HL-60 (cell line): ENCODE measurements at regions not wholly inside any gene's neighbourhood (a gene's known extent, or its start where the extent isn't known, plus 50 kb on each side); places are given as distances from the start of the nearest gene placed in this dataset.

Experiments used
- DNase-seq, 2 experiments: peaks; one replicate each; pipeline ENCODE4 v3.0.0-alpha.2; 2010 to 2020; ENCODE audit warnings: low read depth in 1 of 2, low spot score in 1 of 2
- H3K27ac ChIP-seq: fragments of 250-450 bp; sonication (Bioruptor Pico); replicated peaks from 2 replicates; pipeline ENCODE4 v1.5.1; 2020; ENCODE audit warnings: mild to moderate bottlenecking, moderate library complexity
- H3K27me3 ChIP-seq: fragments of 250-450 bp; sonication (Bioruptor Pico); 2 replicates; pipeline ENCODE4 v1.5.1; 2021; ENCODE audit warnings: mild to moderate bottlenecking, moderate library complexity; ENCODE audit not compliant: insufficient read depth, poor library complexity, severe bottlenecking
- H3K4me3 ChIP-seq: replicated peaks from 2 replicates; pipeline ENCODE4 v1.5.1; 2011; ENCODE audit warnings: mild to moderate bottlenecking, control low read depth, low read length; ENCODE audit not compliant: insufficient read depth
- CTCF ChIP-seq: IDR thresholded peaks from one replicate; pipeline ENCODE4 v1.5.1; 2011; ENCODE audit warnings: low read length, control low read depth, inconsistent platforms; ENCODE audit not compliant: insufficient read depth
- GABPA ChIP-seq: IDR thresholded peaks from 2 replicates; pipeline ENCODE4 v1.6.1; 2012; ENCODE audit warnings: low read depth
- POLR2AphosphoS5 ChIP-seq: IDR thresholded peaks from 2 replicates; pipeline ENCODE4 v1.6.1; 2012; ENCODE audit warnings: low read depth
- SPI1 ChIP-seq: IDR thresholded peaks from 2 replicates; pipeline ENCODE4 v1.6.1; 2012; ENCODE audit warnings: low read depth, mild to moderate bottlenecking, borderline replicate concordance
- TF ChIP-seq, protein P1 (sequence below): IDR thresholded peaks from 2 replicates; pipeline ENCODE4 v1.6.1; 2012; ENCODE audit warnings: low read depth; ENCODE audit not compliant: insufficient replicate concordance

DNA sequence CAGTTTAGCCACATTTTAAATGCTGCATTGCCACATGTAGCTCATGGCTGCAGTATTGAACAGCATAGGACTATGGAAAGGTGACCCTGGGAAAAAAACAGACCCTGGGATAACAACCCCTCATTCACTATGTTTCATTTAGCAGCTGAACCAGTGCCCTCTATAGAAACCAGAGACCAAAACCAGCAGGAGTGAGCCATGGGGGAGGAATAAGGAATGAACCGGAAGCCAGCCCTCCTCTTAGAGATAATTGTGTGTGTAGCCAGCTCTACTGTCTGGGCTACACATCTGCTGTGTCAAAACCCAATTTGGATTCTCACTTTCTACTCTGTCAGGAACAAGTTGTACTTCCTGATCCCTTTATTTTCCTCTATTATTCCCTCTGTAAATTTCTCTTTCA is 158.5 kb upstream of the S100G start:
- no peaks in the 10 kb centered on the region for H3K27me3 ChIP-seq
- no peak overlapping the region for H3K4me3 ChIP-seq
- H3K27ac ChIP-seq: no peak overlapping the region
- TF ChIP-seq CTCF (no peak), POLR2AphosphoS5 (no peak), GABPA (no peak), SPI1 (no peak)
- TF ChIP-seq, protein P1, sequence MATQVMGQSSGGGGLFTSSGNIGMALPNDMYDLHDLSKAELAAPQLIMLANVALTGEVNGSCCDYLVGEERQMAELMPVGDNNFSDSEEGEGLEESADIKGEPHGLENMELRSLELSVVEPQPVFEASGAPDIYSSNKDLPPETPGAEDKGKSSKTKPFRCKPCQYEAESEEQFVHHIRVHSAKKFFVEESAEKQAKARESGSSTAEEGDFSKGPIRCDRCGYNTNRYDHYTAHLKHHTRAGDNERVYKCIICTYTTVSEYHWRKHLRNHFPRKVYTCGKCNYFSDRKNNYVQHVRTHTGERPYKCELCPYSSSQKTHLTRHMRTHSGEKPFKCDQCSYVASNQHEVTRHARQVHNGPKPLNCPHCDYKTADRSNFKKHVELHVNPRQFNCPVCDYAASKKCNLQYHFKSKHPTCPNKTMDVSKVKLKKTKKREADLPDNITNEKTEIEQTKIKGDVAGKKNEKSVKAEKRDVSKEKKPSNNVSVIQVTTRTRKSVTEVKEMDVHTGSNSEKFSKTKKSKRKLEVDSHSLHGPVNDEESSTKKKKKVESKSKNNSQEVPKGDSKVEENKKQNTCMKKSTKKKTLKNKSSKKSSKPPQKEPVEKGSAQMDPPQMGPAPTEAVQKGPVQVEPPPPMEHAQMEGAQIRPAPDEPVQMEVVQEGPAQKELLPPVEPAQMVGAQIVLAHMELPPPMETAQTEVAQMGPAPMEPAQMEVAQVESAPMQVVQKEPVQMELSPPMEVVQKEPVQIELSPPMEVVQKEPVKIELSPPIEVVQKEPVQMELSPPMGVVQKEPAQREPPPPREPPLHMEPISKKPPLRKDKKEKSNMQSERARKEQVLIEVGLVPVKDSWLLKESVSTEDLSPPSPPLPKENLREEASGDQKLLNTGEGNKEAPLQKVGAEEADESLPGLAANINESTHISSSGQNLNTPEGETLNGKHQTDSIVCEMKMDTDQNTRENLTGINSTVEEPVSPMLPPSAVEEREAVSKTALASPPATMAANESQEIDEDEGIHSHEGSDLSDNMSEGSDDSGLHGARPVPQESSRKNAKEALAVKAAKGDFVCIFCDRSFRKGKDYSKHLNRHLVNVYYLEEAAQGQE: no peak
- no peak for DNase-seq

GRCh38 chrX:16496175-16496574 is 153.8 kb upstream of the S100G start:
- DNase-seq: no peak
- no peak for TF ChIP-seq SPI1
- no peak for TF ChIP-seq POLR2AphosphoS5
- TF ChIP-seq CTCF: no peak
- TF ChIP-seq, protein P1: no peak
- no peak for TF ChIP-seq GABPA
- Histone ChIP-seq H3K4me3 (no peak overlapping the region), H3K27ac (no peak overlapping the region), H3K27me3 (no peaks in the 10 kb centered on the region)

DNA sequence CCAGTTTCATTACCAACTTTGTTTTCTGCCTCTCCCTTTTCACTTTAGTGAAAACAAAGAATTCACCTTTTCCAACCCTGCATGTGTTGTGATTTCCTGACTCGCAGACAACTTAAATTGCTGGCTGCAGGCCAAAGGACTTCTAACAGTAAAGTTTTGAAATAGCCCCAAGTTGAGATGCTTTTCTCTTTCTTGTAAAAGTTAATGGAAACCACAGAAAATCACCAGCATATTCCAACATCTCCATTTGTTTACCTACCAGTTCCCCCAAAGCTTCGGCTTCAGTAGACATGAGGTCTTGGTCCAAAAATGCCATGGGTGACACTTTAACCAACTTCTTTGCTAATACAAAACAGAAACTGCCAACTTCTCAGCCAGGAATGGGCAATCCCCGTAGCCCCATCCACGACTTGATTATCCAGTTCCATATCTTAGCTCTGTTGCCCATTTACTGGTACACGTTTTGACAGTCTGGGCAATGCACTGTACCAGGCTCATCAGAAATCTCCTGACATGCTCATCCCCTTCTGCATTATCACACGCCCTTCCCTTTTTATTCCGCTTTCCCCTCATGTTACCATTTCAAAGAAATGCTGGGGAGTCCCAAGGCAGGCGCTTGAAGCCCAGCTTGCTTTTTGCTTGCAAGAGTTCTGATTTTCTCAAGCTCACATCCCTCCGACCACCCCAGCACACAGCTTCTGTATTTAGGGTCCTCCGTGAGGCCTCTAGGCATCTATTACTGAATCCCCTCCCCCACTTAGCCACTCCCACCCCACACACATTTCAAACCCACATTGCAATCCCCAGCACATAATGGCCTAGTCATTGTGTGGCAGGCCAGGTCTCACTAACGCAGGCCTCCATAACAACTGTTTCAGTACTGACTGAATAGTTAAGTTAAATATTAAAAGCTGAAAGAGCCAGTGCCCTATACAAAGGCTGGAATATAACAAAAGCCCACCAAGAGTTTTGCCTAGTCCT is 137.9 kb upstream of the S100G start:
- Histone ChIP-seq H3K27ac (no peak overlapping the region), H3K4me3 (no peak overlapping the region), H3K27me3 (peaks cover 2% of the 10 kb centered on the region)
- no peak for DNase-seq
- TF ChIP-seq SPI1 (no peak), GABPA (no peak), CTCF (no peak), POLR2AphosphoS5 (no peak)
- TF ChIP-seq, protein P1: no peak
